HG03442 (cell line): ENCODE measurements at regions not wholly inside any gene's neighbourhood (a gene's known extent, or its start where the extent isn't known, plus 50 kb on each side); places are given as distances from the start of the nearest gene placed in this dataset.

Source experiments
- ATAC-seq: cut with Tn5 transposase; IDR thresholded peaks from one replicate; pipeline ENCODE4 v1.9.1; 2021; ENCODE audit warnings: mild to moderate bottlenecking, moderate library complexity; ENCODE audit not compliant: unreplicated experiment

DNA sequence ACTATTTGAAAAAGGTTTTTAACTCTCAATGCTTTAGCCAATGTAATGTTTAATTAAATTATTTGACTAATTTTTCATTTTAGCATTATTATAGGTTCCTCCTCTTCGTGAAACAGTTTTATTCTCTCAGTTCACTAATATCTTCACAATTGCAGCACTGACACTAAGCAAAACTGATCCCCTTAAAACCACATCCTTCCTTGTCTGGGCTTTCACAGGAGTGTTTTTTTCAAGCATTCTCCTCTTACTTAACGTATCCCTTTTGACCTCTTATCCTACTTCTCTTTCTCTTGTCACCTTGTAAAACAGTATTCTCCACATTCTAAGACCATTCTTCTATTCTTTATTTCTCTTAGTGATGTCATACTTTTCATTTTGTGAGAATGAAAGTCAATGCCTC is 112.8 kb downstream of the DSC3 start:
- ATAC-seq = no peak

DNA sequence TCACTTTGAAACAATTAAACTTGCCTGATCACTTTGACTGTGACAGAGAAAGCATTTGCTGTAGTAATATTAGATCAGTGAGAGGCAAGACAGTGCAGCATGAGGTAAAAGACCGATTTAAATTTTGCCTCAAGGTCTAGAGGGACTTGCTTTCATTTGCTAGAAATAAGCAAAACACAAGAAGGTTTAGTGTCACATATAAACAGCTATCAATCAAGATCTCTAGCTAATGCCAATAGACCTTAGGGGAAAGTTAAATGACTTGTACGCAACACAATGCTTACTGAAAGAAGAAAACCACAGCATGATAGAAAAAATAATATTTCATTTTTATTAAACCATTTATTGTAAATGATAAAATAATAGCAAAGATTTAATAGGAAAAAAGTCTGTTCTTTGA is 113.5 kb downstream of the DSC3 start:
- ATAC-seq = no peak

GRCh38 chr18:30927517-30928075 is 114.9 kb downstream of the DSC3 start:
- no peak for ATAC-seq

GRCh38 chr18:30927042-30927441 is 115.5 kb downstream of the DSC3 start:
- ATAC-seq = no peak

- ATAC-seq = no peak
Measured at GRCh38 chr18:30925795-30926194, 116.7 kb downstream of the DSC3 start.

- ATAC-seq = no peak
Measured at GRCh38 chr18:30920757-30921156, 121.8 kb downstream of the DSC3 start.

DNA sequence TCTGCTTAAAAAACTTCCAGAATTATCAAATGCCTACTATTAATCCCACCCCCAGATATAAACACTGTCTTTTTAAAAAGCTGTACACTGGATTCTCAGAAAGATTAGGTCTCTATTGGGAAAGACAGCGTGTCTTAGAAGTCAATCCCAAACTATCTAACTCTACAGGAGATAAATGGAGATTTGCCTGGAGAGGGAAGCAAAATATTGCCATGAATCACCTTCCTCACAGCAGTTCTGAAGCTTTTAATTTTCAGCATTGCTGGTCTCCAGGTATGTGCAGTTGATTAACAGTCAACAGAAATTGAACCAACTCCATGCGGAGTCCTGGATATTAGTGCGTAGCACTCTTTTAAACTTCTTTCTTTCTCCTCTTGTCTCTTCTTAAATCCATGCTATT is 122.2 kb downstream of the DSC3 start:
- no peak for ATAC-seq

- ATAC-seq = no peak
Measured at GRCh38 chr18:30917651-30918050, 124.9 kb downstream of the DSC3 start.

GRCh38 chr18:30915336-30915988 is 127.1 kb downstream of the DSC3 start:
- ATAC-seq = no peak

DNA sequence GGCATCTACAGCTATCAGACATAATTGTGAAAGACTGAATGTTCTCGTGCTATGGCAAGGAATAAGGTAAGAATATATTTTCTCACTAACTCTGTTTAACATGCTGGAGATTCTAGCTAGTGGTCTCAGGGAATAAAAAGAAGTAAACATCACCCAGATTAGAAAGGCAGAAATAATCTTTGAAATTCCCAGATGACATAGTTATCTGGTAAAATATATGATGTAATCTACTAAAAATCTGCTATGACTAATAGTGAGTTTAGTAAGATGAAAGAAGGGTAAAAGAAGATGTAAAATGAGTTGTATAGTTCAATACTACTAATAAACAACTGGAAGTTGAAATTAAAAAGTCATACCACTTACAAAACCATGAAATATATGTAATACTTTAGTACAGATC is 134.2 kb downstream of the DSC3 start:
- no peak for ATAC-seq

DNA sequence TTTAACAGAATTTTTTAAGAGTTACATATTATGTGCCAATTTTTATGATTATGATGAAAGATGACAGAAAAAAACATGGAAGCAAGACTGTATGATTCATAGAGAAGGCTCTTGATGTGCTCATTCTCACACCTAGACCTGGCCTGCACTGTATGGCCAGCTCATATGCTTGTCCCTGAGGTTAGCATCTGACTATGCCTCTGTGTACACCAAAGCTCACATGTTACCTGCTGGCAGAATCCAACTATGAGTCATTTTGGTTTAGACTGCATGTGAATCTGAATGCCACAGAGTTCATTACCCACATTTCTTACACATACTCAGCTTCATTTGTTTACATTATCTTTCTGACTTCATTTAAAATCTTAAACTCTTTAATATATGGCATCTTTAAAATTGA is 139.0 kb downstream of the DSC3 start:
- no peak for ATAC-seq

DNA sequence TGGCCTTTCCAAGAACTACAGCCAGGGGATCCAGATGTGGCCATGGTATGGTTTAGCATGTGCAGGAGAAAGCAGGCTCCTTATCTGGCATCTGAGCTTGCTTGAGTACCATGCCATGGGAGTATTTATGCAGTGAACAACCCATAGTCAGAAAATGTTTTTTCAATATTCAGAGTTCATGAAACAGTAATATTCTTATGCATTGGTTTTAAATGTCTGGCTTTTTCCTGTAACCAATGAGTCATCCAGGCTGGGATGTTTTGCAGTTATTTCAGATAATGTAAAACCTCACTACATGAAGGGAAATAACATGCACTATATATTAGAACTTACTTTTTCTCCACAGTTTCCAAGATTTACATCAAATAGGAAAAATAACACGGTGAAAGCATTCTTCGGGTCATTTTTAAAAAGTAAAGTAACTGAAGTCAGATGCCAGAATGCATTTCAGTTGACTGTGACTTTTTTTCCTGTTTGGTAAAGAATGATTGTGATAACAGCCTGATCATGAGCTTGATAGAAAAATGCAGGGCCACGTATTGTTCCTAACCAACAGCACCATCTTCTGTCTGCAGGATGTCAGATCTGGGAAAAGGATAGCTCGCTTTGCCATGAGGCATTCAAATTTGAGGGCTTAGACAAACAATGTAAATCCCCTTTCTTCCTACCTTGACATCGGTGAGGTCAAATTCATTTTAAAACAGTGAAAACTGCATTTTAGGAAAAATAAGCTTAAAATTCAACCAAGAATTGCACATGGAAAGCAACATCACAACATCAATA is 152.8 kb downstream of the DSC3 start:
- no peak for ATAC-seq

DNA sequence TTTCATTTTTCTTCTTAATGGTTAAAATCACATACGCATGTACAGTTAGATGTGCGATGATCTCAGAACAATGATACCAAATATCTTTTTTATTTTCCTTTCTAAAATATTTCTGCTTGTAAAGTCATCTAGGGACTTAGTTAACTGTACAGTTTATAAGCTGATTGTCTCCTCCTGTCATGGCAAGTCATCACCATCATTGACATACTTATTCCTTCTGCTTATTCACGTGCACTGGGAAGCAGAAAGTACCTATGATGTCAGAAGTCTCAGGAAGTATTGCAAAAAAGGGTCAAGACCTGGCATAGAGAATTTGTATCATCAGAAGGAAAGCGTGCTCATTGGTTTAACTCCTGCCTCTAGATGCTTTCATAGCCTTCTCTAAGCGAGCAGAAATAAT is 154.2 kb downstream of the DSC3 start:
- no peak for ATAC-seq

DNA sequence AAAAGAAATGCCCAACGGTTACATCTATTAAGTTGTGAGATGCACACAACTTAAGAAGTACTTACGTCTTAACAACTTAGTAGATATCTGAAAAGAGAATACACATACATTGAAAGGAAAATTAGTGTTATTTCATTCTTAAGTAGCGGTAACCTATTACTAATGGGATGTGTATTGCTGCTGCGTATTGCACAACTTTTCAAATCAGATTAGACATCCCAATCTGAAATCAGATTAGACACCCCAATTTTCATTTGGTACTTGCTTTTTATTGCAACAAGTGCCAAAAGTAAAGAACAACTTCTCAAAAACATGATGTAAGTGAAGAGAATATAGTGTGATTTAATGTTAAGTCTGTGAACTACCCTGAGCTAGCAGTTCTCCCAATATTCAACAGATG is 155.5 kb downstream of the DSC3 start:
- no peak for ATAC-seq

DNA sequence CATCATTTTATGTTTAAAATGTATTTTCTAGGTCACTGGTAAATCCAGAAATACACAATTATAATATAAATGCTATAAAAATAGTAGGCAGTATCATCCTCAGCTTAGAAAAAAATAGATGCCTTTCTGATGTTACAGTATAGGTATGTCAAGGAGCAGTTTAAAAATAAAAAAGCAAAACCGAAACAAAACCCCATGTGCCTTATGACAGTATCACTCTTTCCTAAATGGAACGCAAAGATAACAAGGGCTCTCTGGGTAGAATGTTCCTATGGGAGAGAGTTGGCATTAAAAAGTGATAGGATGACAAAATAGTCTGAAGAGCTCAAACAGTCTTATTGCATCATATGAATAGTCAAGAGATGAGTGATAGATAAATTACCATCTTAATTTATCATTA is 172.1 kb downstream of the DSC3 start:
- ATAC-seq = no peak

DNA sequence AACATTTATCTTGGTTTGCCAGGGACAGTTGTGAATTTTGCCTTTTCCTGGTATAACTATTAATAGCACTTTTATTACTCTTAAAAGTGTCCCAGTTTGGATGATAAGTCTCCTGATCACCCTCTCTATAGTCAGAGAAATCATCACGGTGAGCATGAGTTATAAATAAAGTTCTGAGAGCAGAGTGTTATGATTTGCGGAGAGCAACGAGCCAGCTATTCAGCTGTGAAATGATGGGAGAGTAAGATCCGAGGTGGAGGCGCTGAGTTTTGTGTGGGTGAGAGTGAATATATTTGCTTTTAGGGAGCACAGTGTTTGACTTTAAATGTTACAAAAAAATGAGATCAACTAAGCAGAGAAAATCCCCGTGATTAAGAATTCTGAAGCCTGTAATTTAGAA is 179.6 kb downstream of the DSC3 start:
- ATAC-seq = no peak

DNA sequence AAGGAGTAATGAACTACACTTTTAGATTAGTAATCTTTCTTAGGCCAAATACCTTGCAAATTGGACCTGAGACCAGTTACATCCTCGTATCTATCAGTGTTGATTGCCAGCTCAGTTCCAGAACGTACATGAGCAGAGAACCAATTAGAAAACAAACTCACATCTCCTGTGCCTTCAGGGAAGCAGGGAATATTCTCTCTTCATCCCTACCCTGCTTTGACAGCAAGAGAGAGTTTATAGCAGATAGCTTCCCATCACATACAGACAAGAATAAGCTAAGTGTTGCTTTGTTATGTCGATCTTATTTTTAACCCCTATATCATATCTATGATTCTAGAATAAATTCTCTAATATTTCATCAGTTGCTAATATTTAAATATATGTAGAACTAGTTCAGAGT is 181.8 kb downstream of the DSC3 start:
- ATAC-seq = no peak

GRCh38 chr18:30859036-30859435 is 183.5 kb downstream of the DSC3 start:
- no peak for ATAC-seq

GRCh38 chr18:30858560-30858959 is 184.0 kb downstream of the DSC3 start:
- no peak for ATAC-seq

DNA sequence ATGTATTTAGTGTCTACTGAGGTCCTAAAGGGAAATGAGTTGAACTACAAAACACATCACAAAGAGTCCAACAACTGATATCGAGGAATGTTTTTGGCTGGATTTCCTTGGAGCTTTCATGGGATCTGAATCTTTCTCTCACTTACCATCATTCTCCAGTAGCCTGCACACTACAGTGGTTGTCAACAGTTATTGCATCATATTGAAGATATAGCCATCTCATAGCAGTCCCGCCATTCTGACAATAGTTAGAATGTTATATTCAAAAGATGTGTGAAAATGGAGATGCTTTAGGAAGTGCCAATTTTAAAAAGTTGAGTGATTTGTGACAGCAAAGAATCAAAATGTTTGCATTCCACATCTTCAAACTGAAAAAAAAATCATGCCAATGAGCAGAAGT is 186.8 kb downstream of the DSC3 start:
- no peak for ATAC-seq

- ATAC-seq = no peak
Measured at GRCh38 chr18:30852980-30853379, 189.6 kb downstream of the DSC3 start.

DNA sequence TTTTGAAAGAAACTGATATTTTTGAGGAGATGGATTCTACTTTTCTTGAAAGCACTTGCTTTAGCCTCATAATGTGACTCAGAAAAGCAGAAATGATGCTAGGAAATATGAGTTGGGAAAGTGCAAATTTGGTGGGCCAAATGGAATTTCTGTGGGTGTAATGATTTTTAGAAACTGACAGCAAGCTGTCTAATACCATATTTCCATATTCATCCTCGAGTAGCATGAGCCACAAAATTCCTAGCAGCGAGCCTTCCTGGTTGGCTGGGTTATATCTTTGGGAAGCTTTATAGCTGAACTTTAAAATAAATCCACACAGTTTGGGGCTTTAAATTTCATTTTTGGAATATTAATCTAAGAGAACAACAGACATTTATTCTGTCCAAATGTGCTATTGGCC is 190.0 kb downstream of the DSC3 start:
- ATAC-seq = no peak
